ENCODE measurements at regions not wholly inside any gene's neighbourhood (a gene's known extent, or its start where the extent isn't known, plus 50 kb on each side); places are given as distances from the start of the nearest gene placed in this dataset.
"Not testable (repeated sequence)": the region's sequence is repeated elsewhere in the genome, so short reads cannot be mapped to it uniquely, and the experiment has no call there.

- no peak for DNase-seq
Measured at GRCh38 chr11:100585728-100586127, 101.4 kb upstream of the ARHGAP42 start.

DNA sequence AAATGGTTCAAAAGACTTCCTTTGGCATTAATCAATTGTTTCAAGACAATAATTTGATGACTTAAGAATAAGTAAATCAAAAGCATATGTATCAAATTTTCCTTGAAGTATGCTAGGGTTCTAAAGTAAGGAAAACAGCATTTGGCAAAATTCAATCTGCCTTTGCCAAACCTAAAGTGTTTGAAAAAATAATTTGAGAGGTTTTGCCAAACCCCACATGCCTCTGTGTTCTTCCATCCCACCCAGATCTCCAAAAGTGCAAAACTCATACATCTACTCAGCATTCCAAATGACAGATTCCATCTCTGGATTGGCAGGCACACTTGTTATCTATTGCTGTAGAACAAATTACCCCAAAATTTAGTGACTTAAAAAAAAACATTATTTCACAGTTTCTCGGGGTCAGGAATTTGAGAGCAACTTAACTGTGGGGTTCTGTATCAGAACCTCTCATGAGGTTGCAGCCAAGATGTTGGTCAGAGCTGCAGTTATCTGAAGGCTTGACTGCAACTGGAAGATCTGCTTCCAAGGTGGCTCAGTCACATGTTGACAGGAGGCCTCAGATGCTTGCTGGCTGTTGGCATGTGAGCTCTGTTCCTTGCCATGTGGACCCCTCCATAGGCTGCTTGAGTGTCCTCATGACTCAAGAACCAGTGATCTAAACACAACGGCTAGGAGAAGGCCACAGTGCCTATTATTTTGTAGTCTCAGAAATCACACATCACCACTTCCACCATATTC lies 100.6 kb upstream of the ARHGAP42 start:
- DNase-seq = no peak

DNA sequence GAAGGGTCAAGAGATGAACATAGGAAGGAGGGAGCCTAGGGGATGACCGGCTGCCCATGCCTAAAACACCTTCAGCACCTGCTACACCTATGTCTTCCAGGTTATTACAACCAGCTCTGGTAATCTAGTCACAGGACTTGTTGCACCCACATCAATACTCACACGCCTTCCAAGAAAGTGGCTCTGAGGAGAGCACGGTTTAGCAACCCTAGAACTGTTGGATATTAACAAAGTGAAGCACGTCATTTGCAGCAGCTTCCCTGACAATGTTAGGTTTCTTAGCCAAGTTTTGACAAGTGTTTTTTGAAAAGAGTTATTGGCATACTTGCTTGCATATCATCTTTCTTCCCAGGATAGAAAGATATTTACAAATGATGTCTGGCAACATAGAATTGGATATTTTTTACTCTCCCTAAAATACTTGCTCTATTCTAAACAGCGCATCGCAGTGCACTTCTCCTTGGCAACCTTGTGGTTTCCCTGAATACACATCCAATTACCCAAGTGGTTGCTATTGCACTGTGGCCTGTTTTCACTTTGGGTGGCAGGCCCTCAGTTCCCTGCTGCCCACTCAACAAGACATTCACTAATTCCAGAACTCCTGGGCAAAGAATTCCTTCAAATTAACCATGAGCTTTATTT lies 94.3 kb upstream of the ARHGAP42 start:
- DNase-seq = no peak

GRCh38 chr11:100593291-100593690 lies 93.8 kb upstream of the ARHGAP42 start:
- DNase-seq = no peak

DNA sequence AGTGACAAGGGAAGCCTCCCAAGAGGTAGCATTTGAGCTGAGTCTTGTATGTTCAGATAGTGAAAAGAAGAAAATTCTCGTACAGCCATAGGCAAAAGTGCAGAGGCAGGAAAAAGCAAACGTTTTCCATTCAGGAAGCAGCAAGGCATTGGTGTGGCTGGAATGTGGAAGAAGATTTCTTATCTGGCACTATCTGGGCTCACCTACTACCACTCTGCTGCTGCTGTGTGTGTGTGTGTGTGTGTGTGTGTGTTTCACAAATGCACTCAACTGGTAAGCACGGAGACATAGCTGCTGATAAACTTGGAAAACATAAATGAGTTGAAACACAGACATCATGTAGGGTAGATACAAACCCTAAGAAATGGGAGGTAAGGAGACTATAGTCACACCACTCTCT lies 92.8 kb upstream of the ARHGAP42 start:
- DNase-seq = no peak

GRCh38 chr11:100600941-100601340 lies 86.1 kb upstream of the ARHGAP42 start:
- no peak for DNase-seq

DNA sequence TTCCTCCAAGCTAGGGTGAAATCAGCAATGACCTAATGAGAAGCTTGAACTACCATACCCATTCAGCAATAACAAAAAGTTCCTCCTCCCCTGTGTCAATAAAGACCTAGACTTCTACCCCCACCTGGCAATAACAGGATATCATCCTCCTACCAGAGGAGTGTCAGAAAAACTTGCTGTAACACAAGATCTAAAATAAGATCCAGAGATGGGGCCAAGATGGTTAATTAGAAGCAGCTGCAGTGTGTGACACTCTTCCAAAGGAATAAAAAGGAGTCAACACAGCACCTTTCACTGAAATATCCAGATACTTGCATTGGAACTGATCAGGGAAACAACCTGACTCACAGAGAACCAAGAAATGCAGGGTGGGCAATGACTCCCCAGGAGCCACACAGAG lies 84.4 kb upstream of the ARHGAP42 start:
- no peak for DNase-seq

DNA sequence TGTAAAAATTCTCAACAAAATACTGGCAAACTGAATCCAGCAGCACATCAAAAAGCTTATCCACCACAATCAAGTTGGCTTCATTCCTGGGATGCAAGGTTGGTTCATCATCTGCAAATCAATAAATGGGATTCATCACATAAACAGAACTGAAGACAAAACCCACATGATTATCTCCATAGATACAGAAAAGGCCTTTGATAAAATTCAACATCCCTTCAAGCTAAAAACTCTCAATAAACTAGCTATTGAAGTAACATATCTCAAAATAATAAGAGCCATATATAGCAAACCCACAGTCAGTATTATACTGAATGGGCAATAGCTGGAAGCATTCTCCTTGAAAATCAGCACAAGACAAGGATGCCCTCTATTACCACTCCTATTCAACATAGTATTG lies 79.3 kb upstream of the ARHGAP42 start:
- DNase-seq = not testable (repeated sequence)

- DNase-seq = no peak
Measured at GRCh38 chr11:100612766-100613165, 74.3 kb upstream of the ARHGAP42 start.

- no peak for DNase-seq
Measured at GRCh38 chr11:100618914-100619313, 68.2 kb upstream of the ARHGAP42 start.

DNA sequence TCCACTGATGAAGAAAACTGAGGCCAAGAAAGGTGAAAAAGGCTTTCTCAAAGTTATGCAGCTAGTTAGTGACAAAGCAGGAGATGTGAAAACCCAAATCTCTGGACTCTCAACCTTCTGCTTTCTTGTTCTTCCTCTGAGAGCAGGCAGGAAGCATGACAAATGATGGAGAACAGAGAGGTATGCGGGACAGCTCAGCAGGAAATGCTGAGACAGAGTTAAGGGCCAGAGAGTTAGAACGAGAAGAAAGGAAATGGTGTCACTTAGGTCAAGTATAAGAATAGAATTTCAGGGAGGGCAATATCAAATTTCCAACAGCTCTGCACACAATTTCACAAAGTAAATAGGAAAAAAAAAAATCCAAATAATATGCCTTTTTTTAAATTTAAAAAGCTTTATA lies 67.6 kb upstream of the ARHGAP42 start:
- no peak for DNase-seq

- no peak for DNase-seq
Measured at GRCh38 chr11:100622404-100622803, 64.7 kb upstream of the ARHGAP42 start.

DNA sequence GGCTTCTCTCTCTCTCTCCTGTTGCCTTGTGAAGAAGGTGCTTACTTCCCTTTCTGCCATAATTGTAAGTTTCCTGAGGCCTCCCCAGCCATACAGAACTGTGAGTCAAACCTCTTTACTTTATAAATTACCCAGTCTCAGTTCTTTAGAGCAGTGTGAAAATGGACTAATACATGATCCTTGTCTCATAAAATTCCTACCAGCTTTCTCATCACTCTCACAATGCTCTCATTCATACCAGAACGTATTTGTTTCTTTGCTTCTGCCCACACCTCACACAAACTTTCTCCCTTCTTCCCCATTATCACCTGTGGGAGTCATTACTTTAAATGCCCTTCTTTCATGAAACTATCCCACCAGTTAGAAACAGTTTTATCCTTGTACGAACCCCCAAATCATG lies 62.7 kb upstream of the ARHGAP42 start:
- no peak for DNase-seq

DNA sequence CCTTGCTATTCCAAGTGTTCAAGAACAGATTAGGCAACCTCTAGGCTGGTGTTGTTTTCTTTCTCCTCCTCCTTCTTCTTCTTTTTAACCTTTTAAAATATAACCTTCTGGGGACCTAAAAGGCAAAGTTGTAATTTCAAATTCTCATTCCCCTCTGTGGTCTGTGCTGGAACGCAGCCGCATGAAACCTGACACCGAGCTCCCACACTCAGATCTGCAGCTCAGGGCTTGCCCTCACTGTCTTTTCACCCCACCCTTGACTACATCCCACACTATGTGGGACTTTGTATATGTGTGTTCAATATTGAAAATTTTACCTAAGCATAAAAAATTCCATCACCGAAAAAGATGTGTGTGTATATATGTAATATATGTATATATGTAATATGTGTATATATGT lies 62.0 kb upstream of the ARHGAP42 start:
- no peak for DNase-seq

- DNase-seq = no peak
Measured at GRCh38 chr11:100629671-100630070, 57.4 kb upstream of the ARHGAP42 start.

DNA sequence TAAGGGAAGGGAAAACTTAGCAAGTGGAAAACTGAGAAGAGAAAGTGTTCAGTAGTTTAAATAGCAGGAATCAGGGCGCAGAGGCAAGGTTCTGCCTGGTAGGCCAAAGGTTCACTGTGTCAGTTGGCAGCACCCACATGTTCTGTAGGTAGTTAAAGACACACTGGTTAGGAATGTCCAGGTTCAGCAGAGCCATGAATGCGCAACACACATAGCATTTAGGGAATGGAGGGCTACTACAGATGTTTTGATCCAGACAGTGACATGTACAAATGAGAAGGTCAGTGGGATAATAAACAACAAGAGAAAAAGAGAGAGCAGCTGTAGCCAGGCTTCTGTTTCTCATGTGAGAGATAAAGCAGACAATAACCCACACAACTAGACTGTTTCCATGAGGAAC lies 56.2 kb upstream of the ARHGAP42 start:
- DNase-seq = no peak

DNA sequence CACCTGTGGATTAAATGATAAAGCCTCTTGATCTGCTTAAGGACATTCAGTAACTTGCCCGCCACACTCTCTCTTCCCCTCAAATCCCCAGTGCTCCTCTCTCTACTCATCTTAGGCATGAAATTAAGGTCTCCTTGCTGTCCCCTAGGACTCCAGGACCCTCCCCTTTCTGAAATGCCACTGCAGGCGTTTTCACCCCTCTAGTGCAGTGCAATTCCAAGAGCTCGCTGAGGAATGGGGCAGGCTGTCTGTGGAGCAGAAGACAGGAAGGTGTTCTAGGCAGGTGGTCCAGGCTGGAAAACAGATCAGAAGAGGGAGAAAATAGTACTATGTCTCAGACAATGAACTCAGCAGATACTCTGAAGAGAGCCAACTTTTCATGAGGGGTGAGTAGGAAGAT lies 55.8 kb upstream of the ARHGAP42 start:
- DNase-seq = no peak

DNA sequence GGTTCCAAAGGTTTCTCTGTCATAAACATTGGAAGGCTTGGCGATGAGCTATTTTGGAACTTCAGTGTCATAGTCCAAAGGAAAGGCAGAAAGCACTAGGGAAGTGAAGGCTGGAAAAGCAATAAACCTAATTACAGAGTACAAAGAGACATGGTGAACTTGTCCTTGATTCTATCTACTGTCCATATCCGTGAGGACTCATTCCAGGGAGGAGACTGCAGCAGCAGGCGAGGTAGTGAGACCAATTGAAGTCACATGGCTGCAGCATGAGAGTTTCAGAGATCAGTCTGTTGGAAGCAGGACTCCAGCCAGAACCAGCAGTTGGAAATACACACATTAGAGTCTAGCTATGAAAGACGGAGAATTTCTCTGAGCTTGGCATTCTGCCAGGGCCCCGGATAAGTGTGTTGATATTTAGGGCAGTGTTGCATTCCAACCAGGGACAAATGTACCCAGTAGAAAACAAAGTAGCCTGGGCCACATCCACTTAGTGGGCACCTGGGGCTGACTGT lies 54.1 kb upstream of the ARHGAP42 start:
- DNase-seq = no peak

DNA sequence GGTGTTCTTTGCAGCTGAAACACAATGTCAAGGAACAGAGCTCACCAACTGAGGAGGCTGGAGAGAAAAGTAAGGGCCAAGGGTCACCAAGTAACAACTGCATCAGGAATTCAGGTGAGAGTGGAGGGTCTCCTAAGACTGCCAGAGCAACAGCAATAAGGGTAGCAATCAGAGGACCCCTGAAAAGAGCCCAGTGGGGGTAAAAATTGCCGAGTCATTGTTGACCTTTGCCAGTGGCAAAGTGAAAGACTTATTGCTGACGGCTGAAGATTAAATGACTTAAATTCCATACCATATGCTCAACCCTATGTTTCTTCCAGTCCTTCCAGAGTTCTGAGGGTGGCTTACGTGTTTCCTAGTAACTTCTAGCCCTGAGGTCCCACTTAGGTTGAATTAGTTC lies 51.9 kb upstream of the ARHGAP42 start:
- DNase-seq = no peak

- DNase-seq = no peak
Measured at GRCh38 chr11:100636536-100636935, 50.6 kb upstream of the ARHGAP42 start.

Data from retina (tissue), 1 donor.